GM12891 (cell line): ENCODE measurements at regions not wholly inside any gene's neighbourhood (a gene's known extent, or its start where the extent isn't known, plus 50 kb on each side); places are given as distances from the start of the nearest gene placed in this dataset.

Experiments
- PAX5 ChIP-seq: IDR thresholded peaks from 2 replicates; pipeline ENCODE4 v1.6.1; 2011; ENCODE audit warnings: low read length, moderate library complexity, mild to moderate bottlenecking; ENCODE audit not compliant: insufficient read depth, severe bottlenecking
- POLR2A ChIP-seq: IDR thresholded peaks from 2 replicates; pipeline ENCODE4 v1.6.1; 2011; ENCODE audit warnings: low read depth, low read length, control low read depth
- POLR2AphosphoS5 ChIP-seq: IDR thresholded peaks from 2 replicates; pipeline ENCODE4 v1.6.1; 2011; ENCODE audit warnings: low read depth, low read length, control low read depth
- POU2F2 ChIP-seq: IDR thresholded peaks from 2 replicates; pipeline ENCODE4 v1.6.1; 2011; ENCODE audit warnings: low read depth, mild to moderate bottlenecking, control low read depth, low read length, moderate library complexity
- SPI1 ChIP-seq: IDR thresholded peaks from 2 replicates; pipeline ENCODE4 v1.6.1; 2011; ENCODE audit warnings: low read depth, low read length, control low read depth
- TAF1 ChIP-seq: IDR thresholded peaks from 2 replicates; pipeline ENCODE4 v1.6.1; 2011; ENCODE audit warnings: low read depth, low read length, control low read depth

DNA sequence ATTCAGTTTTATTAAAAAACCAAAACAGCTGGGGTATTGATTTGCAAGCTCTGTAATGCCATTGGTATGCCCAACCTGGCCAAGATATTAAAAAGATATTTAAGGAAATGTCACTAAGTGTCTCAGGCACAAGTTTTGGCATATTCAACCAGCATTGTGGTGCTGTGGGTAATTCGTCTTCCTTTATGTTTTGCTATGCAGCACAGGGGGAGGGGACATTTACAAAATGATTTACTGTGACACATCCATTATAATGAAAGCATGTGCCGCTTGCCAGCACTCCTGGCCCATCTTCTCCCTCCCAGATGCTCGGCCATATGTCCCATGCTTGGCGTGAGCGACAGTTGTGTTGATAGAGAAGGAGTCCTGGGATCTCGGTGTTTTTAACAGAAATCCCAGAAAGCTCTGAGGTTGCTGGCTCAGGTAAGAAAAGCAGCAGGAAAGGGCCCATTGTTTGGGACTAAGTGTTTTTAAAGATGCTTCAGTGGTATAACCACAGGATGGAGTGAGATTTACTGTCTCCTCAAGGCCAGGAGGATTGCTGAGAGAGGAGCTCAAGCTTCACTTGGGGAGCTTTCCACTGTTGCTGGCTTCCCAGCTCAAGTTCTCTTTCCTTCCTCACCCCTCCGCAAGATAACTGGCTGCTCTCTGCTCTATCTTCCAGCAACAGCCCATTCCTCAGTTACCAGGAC is 158.2 kb upstream of the TSC22D2 start:
- TF ChIP-seq PAX5 (no peak), POLR2A (no peak), SPI1 (no peak), POLR2AphosphoS5 (no peak), TAF1 (no peak), POU2F2 (no peak)
